ENCODE measurements at regions not wholly inside any gene's neighbourhood (a gene's known extent, or its start where the extent isn't known, plus 50 kb on each side); places are given as distances from the start of the nearest gene placed in this dataset.

GRCh38 chr12:131407221-131408035, 303.5 kb upstream of the SFSWAP start:
- no peak overlapping the region for H3K4ac ChIP-seq (ENCODE audit: low read depth, low read length)
- H3K27ac ChIP-seq (ENCODE audit: low read depth, low read length), result no peak overlapping the region
- no peak overlapping the region for H3K18ac ChIP-seq (ENCODE audit: low read length)
- peaks cover 35% of the 10 kb centered on the region for H3K9me3 ChIP-seq (ENCODE audit: insufficient read depth, low read depth, low read length)
- WGBS (ENCODE audit: extremely low coverage, insufficient coverage, insufficient read length), result no CpG with 5 or more reads among the region's 15 CpGs
- no peaks in the 10 kb centered on the region for H3K27me3 ChIP-seq (ENCODE audit: insufficient read depth, low read length)
- H2AFZ ChIP-seq (ENCODE audit: insufficient read depth, low read length, poor library complexity), result no peak overlapping the region
- H2AK5ac ChIP-seq (ENCODE audit: low read length), result no peak overlapping the region
- H4K8ac ChIP-seq (ENCODE audit: low read depth, low read length), result no peak overlapping the region
- no peak overlapping the region for H3K4me3 ChIP-seq (ENCODE audit: low read depth, low read length)
- H3K14ac ChIP-seq (ENCODE audit: low read length), result no peak overlapping the region
- H3K79me2 ChIP-seq (ENCODE audit: control insufficient read depth, insufficient read depth, low read length, poor library complexity), result no peaks in the 10 kb centered on the region
- H3K36me3 ChIP-seq (ENCODE audit: control insufficient read depth in 1 of 2, insufficient read depth in 2 of 2, low read length in 2 of 2), result no peaks in the 10 kb centered on the region
- H2BK12ac ChIP-seq (ENCODE audit: low read length), result no peak overlapping the region
- no peak overlapping the region for H2BK5ac ChIP-seq (ENCODE audit: low read depth, low read length, poor library complexity)
- H2BK120ac ChIP-seq (ENCODE audit: insufficient read depth, low read length, poor library complexity), result no peak overlapping the region
- H3K4me1 ChIP-seq (ENCODE audit: control insufficient read depth in 1 of 2, insufficient read depth in 2 of 2, low read length in 2 of 2), result no peaks in the 10 kb centered on the region
- no peaks in the 10 kb centered on the region for H3K79me1 ChIP-seq (ENCODE audit: low read length)
- H4K12ac ChIP-seq (ENCODE audit: low read depth, low read length), result no peak overlapping the region
- H3K23ac ChIP-seq (ENCODE audit: low read length), result no peak overlapping the region
- H3K4me2 ChIP-seq (ENCODE audit: low read length), result no peak overlapping the region
- no peak overlapping the region for H4K91ac ChIP-seq (ENCODE audit: low read depth, low read length)
- DNase-seq, result no peak
- no peak overlapping the region for H3K9ac ChIP-seq (ENCODE audit: low read length)

GRCh38 chr12:131408036-131408365, 302.9 kb upstream of the SFSWAP start:
- no peak overlapping the region for H3K4ac ChIP-seq (ENCODE audit: low read depth, low read length)
- peaks cover 34% of the 10 kb centered on the region for H3K9me3 ChIP-seq (ENCODE audit: insufficient read depth, low read depth, low read length)
- H2AK5ac ChIP-seq (ENCODE audit: low read length), result no peak overlapping the region
- H4K12ac ChIP-seq (ENCODE audit: low read depth, low read length), result no peak overlapping the region
- H3K36me3 ChIP-seq (ENCODE audit: control insufficient read depth in 1 of 2, insufficient read depth in 2 of 2, low read length in 2 of 2), result no peaks in the 10 kb centered on the region
- no peaks in the 10 kb centered on the region for H3K4me1 ChIP-seq (ENCODE audit: control insufficient read depth in 1 of 2, insufficient read depth in 2 of 2, low read length in 2 of 2)
- H4K91ac ChIP-seq (ENCODE audit: low read depth, low read length), result no peak overlapping the region
- no CpG with 5 or more reads among the region's 6 CpGs for WGBS (ENCODE audit: extremely low coverage, insufficient coverage, insufficient read length)
- no peak overlapping the region for H2BK120ac ChIP-seq (ENCODE audit: insufficient read depth, low read length, poor library complexity)
- H3K23ac ChIP-seq (ENCODE audit: low read length), result no peak overlapping the region
- H3K79me2 ChIP-seq (ENCODE audit: control insufficient read depth, insufficient read depth, low read length, poor library complexity), result no peaks in the 10 kb centered on the region
- no peaks in the 10 kb centered on the region for H3K27me3 ChIP-seq (ENCODE audit: insufficient read depth, low read length)
- no peak for DNase-seq
- no peak overlapping the region for H2BK5ac ChIP-seq (ENCODE audit: low read depth, low read length, poor library complexity)
- H2BK12ac ChIP-seq (ENCODE audit: low read length), result no peak overlapping the region
- H3K18ac ChIP-seq (ENCODE audit: low read length), result no peak overlapping the region
- no peak overlapping the region for H4K8ac ChIP-seq (ENCODE audit: low read depth, low read length)
- H3K4me3 ChIP-seq (ENCODE audit: low read depth, low read length), result no peak overlapping the region
- H3K14ac ChIP-seq (ENCODE audit: low read length), result no peak overlapping the region
- H3K27ac ChIP-seq (ENCODE audit: low read depth, low read length), result no peak overlapping the region
- no peak overlapping the region for H2AFZ ChIP-seq (ENCODE audit: insufficient read depth, low read length, poor library complexity)
- no peaks in the 10 kb centered on the region for H3K79me1 ChIP-seq (ENCODE audit: low read length)
- no peak overlapping the region for H3K9ac ChIP-seq (ENCODE audit: low read length)
- no peak overlapping the region for H3K4me2 ChIP-seq (ENCODE audit: low read length)

GRCh38 chr12:131408484-131408883, 302.4 kb upstream of the SFSWAP start:
- no peaks in the 10 kb centered on the region for H3K4me1 ChIP-seq (ENCODE audit: control insufficient read depth in 1 of 2, insufficient read depth in 2 of 2, low read length in 2 of 2)
- no CpG with 5 or more reads among the region's 5 CpGs for WGBS (ENCODE audit: extremely low coverage, insufficient coverage, insufficient read length)

DNA sequence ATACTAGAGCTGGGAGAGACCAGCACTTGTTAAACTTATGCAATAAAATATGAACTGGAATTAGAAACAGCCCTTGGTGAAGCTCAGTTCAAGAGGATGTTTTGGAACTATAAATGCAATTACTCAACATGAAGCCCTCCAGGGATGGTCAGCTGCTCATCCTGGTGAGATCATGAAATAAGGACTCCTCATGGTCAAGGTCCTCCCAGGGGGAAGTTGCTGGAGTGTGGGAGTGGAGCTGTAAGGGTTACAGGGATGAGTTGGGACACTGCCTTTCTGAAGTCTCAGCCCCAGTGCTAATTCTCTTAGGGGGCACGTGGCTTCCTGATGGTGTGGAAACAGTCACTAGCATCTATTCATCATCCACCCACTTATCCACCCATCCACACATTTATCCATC, 301.7 kb upstream of the SFSWAP start:
- no peaks in the 10 kb centered on the region for H3K36me3 ChIP-seq (ENCODE audit: control insufficient read depth in 1 of 2, insufficient read depth in 2 of 2, low read length in 2 of 2)
- H4K91ac ChIP-seq (ENCODE audit: low read depth, low read length), result no peak overlapping the region
- H2BK12ac ChIP-seq (ENCODE audit: low read length), result no peak overlapping the region
- no peak overlapping the region for H3K9ac ChIP-seq (ENCODE audit: low read length)
- no peak overlapping the region for H4K12ac ChIP-seq (ENCODE audit: low read depth, low read length)
- no peaks in the 10 kb centered on the region for H3K27me3 ChIP-seq (ENCODE audit: insufficient read depth, low read length)
- H2BK120ac ChIP-seq (ENCODE audit: insufficient read depth, low read length, poor library complexity), result no peak overlapping the region
- DNase-seq, result no peak
- no peaks in the 10 kb centered on the region for H3K79me2 ChIP-seq (ENCODE audit: control insufficient read depth, insufficient read depth, low read length, poor library complexity)
- no peak overlapping the region for H2AFZ ChIP-seq (ENCODE audit: insufficient read depth, low read length, poor library complexity)
- H3K9me3 ChIP-seq (ENCODE audit: insufficient read depth, low read depth, low read length), result peaks cover 24% of the 10 kb centered on the region
- H4K8ac ChIP-seq (ENCODE audit: low read depth, low read length), result no peak overlapping the region
- H3K23ac ChIP-seq (ENCODE audit: low read length), result no peak overlapping the region
- H3K18ac ChIP-seq (ENCODE audit: low read length), result no peak overlapping the region
- H3K4me1 ChIP-seq (ENCODE audit: control insufficient read depth in 1 of 2, insufficient read depth in 2 of 2, low read length in 2 of 2), result no peaks in the 10 kb centered on the region
- no peaks in the 10 kb centered on the region for H3K79me1 ChIP-seq (ENCODE audit: low read length)
- no peak overlapping the region for H2AK5ac ChIP-seq (ENCODE audit: low read length)
- WGBS (ENCODE audit: extremely low coverage, insufficient coverage, insufficient read length), result no CpG with 5 or more reads among the region's 1 CpG
- H3K4me2 ChIP-seq (ENCODE audit: low read length), result no peak overlapping the region
- no peak overlapping the region for H3K14ac ChIP-seq (ENCODE audit: low read length)
- H3K4me3 ChIP-seq (ENCODE audit: low read depth, low read length), result no peak overlapping the region
- no peak overlapping the region for H3K4ac ChIP-seq (ENCODE audit: low read depth, low read length)
- H3K27ac ChIP-seq (ENCODE audit: low read depth, low read length), result no peak overlapping the region
- no peak overlapping the region for H2BK5ac ChIP-seq (ENCODE audit: low read depth, low read length, poor library complexity)

More at GRCh38 chr12:131408484-131408883, 302.4 kb upstream of the SFSWAP start:
- Histone ChIP-seq H3K4me3 (ENCODE audit: low read depth, low read length) (no peak overlapping the region), H4K91ac (ENCODE audit: low read depth, low read length) (no peak overlapping the region), H3K4me2 (ENCODE audit: low read length) (no peak overlapping the region), H2AK5ac (ENCODE audit: low read length) (no peak overlapping the region), H3K9me3 (ENCODE audit: insufficient read depth, low read depth, low read length) (peaks cover 30% of the 10 kb centered on the region), H3K9ac (ENCODE audit: low read length) (no peak overlapping the region), H3K18ac (ENCODE audit: low read length) (no peak overlapping the region), H3K27me3 (ENCODE audit: insufficient read depth, low read length) (no peaks in the 10 kb centered on the region), H3K79me2 (ENCODE audit: control insufficient read depth, insufficient read depth, low read length, poor library complexity) (no peaks in the 10 kb centered on the region), H3K14ac (ENCODE audit: low read length) (no peak overlapping the region), H4K8ac (ENCODE audit: low read depth, low read length) (no peak overlapping the region), H4K12ac (ENCODE audit: low read depth, low read length) (no peak overlapping the region), H2BK12ac (ENCODE audit: low read length) (no peak overlapping the region), H2BK5ac (ENCODE audit: low read depth, low read length, poor library complexity) (no peak overlapping the region), H3K27ac (ENCODE audit: low read depth, low read length) (no peak overlapping the region), H3K36me3 (ENCODE audit: control insufficient read depth in 1 of 2, insufficient read depth in 2 of 2, low read length in 2 of 2) (no peaks in the 10 kb centered on the region), H3K23ac (ENCODE audit: low read length) (no peak overlapping the region), H3K79me1 (ENCODE audit: low read length) (no peaks in the 10 kb centered on the region), H2AFZ (ENCODE audit: insufficient read depth, low read length, poor library complexity) (no peak overlapping the region), H3K4ac (ENCODE audit: low read depth, low read length) (no peak overlapping the region), H2BK120ac (ENCODE audit: insufficient read depth, low read length, poor library complexity) (no peak overlapping the region)
- DNase-seq, result no peak

All from trophoblast cell (in vitro differentiated cells and primary cell).